ENCODE measurements at regions not wholly inside any gene's neighbourhood (a gene's known extent, or its start where the extent isn't known, plus 50 kb on each side); places are given as distances from the start of the nearest gene placed in this dataset.

DNA sequence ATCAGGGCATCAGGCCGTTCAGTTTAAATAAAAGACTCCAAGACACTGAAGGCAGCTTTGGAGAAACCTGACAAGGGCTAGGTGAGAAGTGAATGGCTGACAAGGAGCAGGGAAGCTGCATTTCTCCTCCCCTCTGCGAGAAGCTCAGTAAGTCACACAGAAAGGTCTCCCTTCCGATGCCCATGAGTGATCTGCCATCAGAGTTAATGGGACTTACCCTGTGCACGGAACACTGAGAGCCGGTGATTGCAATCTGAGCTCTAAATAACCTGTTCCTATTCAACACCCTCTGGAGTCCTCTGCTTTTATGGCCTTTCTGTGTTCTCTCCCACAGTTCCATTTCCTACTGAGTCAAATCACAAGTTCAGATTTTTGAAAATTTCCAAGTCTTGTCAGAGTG lies 322.2 kb upstream of the MYT1L start:
- Histone ChIP-seq H3K4me1 (replicated peaks) (no peaks in the 10 kb centered on the region), H3K36me3 (no peaks in the 10 kb centered on the region), H3K27ac (no peak overlapping the region), H3K4me3 (no peak overlapping the region), H3K9me3 (no peaks in the 10 kb centered on the region), H3K27me3 (replicated peaks; ENCODE audit: insufficient read depth) (peaks cover 2% of the 10 kb centered on the region)
- TF ChIP-seq POLR2AphosphoS5 (IDR thresholded peaks at IDR 0.05): no peak
- no peak for TF ChIP-seq POLR2A (IDR thresholded peaks at IDR 0.05)
- TF ChIP-seq, protein P1, sequence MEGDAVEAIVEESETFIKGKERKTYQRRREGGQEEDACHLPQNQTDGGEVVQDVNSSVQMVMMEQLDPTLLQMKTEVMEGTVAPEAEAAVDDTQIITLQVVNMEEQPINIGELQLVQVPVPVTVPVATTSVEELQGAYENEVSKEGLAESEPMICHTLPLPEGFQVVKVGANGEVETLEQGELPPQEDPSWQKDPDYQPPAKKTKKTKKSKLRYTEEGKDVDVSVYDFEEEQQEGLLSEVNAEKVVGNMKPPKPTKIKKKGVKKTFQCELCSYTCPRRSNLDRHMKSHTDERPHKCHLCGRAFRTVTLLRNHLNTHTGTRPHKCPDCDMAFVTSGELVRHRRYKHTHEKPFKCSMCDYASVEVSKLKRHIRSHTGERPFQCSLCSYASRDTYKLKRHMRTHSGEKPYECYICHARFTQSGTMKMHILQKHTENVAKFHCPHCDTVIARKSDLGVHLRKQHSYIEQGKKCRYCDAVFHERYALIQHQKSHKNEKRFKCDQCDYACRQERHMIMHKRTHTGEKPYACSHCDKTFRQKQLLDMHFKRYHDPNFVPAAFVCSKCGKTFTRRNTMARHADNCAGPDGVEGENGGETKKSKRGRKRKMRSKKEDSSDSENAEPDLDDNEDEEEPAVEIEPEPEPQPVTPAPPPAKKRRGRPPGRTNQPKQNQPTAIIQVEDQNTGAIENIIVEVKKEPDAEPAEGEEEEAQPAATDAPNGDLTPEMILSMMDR (IDR thresholded peaks at IDR 0.05): no peak
- DNase-seq (ENCODE audit: low spot score): no peak
- 53% methylated on average over 5 of the region's 5 CpGs for WGBS
- intact Hi-C loops (cut with DNase I): no loop called here

DNA sequence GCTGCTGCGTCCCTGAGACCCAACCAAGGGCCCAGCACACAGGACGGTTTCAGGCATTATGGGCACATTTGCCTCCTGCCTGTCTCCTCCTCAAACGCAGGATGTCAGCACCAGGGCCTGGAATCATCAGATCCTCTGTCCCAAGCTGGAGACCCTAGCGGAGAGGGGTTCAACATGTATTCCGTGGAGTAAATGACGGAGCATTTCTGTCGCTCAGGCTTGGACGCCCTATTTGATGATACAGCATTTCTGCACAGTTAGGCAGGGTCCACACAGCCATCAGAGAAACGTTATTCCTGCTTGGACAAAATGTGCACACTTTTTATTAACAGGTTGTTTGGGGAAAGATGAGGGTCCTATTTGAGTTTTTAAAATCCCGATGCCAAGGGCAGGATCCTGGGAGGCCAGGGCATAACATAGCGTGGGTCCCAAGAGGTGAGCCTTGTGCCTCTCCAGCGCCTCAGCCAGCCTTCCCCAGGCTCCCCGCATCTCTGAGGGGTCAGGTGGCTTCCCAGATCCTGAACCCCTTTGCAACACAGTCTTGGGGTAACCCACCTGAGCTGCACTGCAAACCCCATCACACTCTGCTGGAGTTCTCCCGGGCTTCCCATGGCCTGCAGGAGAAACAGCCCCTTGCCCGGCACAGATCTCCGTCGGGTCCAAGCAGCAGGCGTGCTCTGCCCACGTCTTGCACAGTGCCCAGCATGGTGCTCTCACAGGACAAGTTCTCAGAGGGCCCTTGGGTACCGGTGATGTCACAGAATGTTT lies 319.7 kb upstream of the MYT1L start:
- Histone ChIP-seq H3K27me3 (replicated peaks; ENCODE audit: insufficient read depth) (peaks cover 2% of the 10 kb centered on the region), H3K36me3 (no peaks in the 10 kb centered on the region), H3K4me3 (no peak overlapping the region), H3K9me3 (no peaks in the 10 kb centered on the region), H3K4me1 (replicated peaks) (no peaks in the 10 kb centered on the region), H3K27ac (no peak overlapping the region)
- intact Hi-C loops (cut with DNase I): no loop called here
- 94% methylated on average over 20 of the region's 20 CpGs for WGBS
- no peak for TF ChIP-seq POLR2AphosphoS5 (IDR thresholded peaks at IDR 0.05)
- no peak for TF ChIP-seq POLR2A (IDR thresholded peaks at IDR 0.05)
- TF ChIP-seq, protein P1 (IDR thresholded peaks at IDR 0.05): no peak
- DNase-seq (ENCODE audit: low spot score): no peak

DNA sequence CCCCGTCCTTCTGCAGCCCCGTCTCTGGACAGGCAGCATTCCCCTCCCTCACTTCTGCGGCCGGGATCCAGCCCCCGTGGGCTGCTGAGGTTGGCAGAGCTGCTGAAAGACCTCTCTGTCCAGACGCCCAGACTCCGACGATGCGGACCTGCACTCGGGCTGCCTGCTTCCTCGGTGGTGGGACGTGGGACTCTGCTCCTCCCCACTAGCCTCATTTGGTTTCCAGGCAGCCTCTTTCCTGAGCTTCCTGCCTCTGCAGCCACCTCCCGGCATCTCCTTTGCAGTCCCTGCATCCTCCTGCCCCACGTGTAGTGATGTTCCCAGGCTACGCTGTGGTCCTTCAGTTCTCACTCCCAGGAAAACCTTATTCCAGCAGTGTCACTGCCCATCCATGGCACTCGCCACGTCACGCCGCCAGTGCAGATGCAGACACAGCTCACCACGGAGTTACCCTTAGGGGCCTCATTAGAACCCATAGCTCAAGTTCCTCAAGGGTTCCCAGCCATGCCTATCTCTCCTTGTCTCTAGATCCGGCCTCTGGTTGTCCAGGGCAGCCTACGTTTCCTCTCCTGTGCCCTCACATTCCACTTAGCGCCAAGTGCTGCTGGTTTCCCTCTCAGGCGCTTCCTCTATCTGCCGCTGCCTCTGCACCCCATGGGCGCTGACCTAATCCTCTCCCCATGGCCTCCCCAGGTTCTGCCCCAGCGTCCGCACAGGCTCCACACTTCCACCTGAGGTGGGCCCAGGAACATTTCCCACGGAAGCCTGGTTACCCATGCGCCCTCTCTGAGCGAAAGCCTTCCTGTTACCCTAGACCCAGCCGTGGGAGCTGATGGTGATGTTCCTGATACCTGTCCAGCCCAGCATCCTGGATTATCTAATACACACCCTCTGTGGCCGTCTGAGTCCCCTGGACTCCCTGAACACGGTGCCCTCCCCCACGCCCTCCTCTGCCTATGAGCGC lies 318.3 kb upstream of the MYT1L start:
- TF ChIP-seq POLR2AphosphoS5 (IDR thresholded peaks at IDR 0.05): no peak
- TF ChIP-seq, protein P1 (IDR thresholded peaks at IDR 0.05): no peak
- no peak for TF ChIP-seq POLR2A (IDR thresholded peaks at IDR 0.05)
- no peaks in the 10 kb centered on the region for H3K4me1 ChIP-seq (replicated peaks)
- peaks cover 2% of the 10 kb centered on the region for H3K27me3 ChIP-seq (replicated peaks; ENCODE audit: insufficient read depth)
- DNase-seq (ENCODE audit: low spot score): no peak
- H3K4me3 ChIP-seq: no peak overlapping the region
- no peaks in the 10 kb centered on the region for H3K9me3 ChIP-seq
- intact Hi-C loops (cut with DNase I): no loop called here
- 84% methylated on average over 32 of the region's 36 CpGs for WGBS
- H3K27ac ChIP-seq: no peak overlapping the region
- no peaks in the 10 kb centered on the region for H3K36me3 ChIP-seq

DNA sequence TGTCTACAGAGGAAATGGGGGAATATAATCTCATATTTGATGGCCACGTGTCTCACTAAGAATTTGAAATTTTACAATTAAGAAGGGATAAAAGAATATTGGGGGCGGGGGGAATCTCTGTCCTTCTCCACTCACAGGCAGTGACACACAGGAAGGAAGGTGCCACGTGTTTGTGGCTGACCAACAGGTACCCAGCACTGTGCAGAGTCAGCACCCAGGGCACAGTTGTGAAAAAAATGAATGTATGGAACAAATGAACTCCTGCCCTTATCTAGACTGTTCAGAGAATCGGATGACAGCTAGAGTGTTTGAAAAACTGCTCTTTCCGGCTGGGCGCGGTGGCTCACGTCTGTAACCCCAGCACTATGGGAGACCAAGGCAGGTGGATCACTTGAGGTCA lies 317.0 kb upstream of the MYT1L start:
- DNase-seq (ENCODE audit: low spot score): no peak
- Histone ChIP-seq H3K4me1 (replicated peaks) (no peaks in the 10 kb centered on the region), H3K4me3 (no peak overlapping the region), H3K9me3 (no peaks in the 10 kb centered on the region), H3K36me3 (no peaks in the 10 kb centered on the region), H3K27me3 (replicated peaks; ENCODE audit: insufficient read depth) (peaks cover 2% of the 10 kb centered on the region), H3K27ac (no peak overlapping the region)
- intact Hi-C loops (cut with DNase I): no loop called here
- TF ChIP-seq, protein P1 (IDR thresholded peaks at IDR 0.05): no peak
- TF ChIP-seq POLR2AphosphoS5 (IDR thresholded peaks at IDR 0.05): no peak
- TF ChIP-seq POLR2A (IDR thresholded peaks at IDR 0.05): no peak
- 90% methylated on average over 8 of the region's 8 CpGs for WGBS
